ENCODE measurements at regions not wholly inside any gene's neighbourhood (a gene's known extent, or its start where the extent isn't known, plus 50 kb on each side); places are given as distances from the start of the nearest gene placed in this dataset.
A peak's percentile ranks its signal among the peaks of the same experiment; 100 is the strongest.

- TF ChIP-seq IRF9 (tag; IDR thresholded peaks at IDR 0.05) = no peak
Measured at GRCh38 chr17:419073-419735, 66.6 kb upstream of the RPH3AL start (continued).

DNA sequence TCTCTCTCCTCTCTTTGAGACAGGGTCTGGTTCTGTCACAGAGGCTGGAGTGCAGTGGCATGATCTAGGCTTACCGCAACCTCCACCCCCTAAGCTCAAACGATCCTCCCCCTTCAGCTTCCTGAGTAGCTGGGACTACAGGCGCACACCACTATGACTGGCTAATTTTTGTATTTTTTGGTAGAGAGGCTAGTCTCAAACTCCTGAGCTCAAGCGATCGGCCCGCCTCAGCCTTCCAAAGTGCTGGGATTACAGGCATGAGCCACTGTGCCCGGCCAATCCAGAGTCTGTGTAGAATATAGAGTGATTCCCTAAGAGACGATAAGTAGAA lies 65.8 kb upstream of the RPH3AL start:
- FAIRE-seq (no peak), ATAC-seq (peak; percentile 49; the same call in 1 of the 3 replicates), DNase-seq (ENCODE audit: extremely low read depth in 1 of 4, low spot score in 3 of 4) (no peak)
- Histone ChIP-seq H3K9ac (ENCODE audit: insufficient read depth in 1 of 2, low read depth in 2 of 2, low read length in 2 of 2) (no peak overlapping the region), H3K4me1 (replicated peaks in 1 of 2; ENCODE audit: control insufficient read depth in 2 of 2, insufficient read depth in 2 of 2, low read length in 2 of 2) (peaks cover 0 to 7% of the 10 kb centered on the region in 2 experiments; a peak in 3 of 5 replicates), H3K79me2 (ENCODE audit: control insufficient read depth, insufficient read depth, low read length) (no peaks in the 10 kb centered on the region), H3K4me3 (no peak overlapping the region), H3K9me3 (replicated peaks; ENCODE audit: control insufficient read depth, insufficient read depth, low read depth, low read length) (0 out of 2 replicates have a peak, but pooled peaks cover 2% of the 10 kb centered on the region), H3K4me2 (ENCODE audit: insufficient read depth, low read length) (no peak overlapping the region), H3K27me3 (ENCODE audit: control insufficient read depth in 2 of 2, insufficient read depth in 2 of 2, low read length in 2 of 2) (peaks cover 1 to 54% of the 10 kb centered on the region in 2 experiments; a peak in 2 of 5 replicates), H4K20me1 (replicated peaks; ENCODE audit: control insufficient read depth, insufficient read depth, low read length) (no peaks in the 10 kb centered on the region), H3K9me1 (ENCODE audit: control insufficient read depth, insufficient read depth, low read length) (no peaks in the 10 kb centered on the region), H3K27ac (ENCODE audit: extremely low read depth, low read depth, low read length) (no peak overlapping the region), H2AFZ (ENCODE audit: low read depth, low read length) (no peak overlapping the region), H3K36me3 (ENCODE audit: control insufficient read depth, insufficient read depth, low read length) (no peaks in the 10 kb centered on the region)
- POLR2A ChIA-PET = interaction anchor here (0.5 kb wide), 1 partner anchor 285 kb away, joined by 3 read pairs; no protein-coding TSS in a partner anchor
- in situ Hi-C loops (cut with MboI) (no loop called here), intact Hi-C loops (cut with micrococcal nuclease) (no loop called here)
- CTCF ChIA-PET (ENCODE audit: low intra/inter-chr PET ratio) = no interaction called here
- 13% methylated on average over 5 of the region's 8 CpGs for WGBS (ENCODE audit: insufficient coverage, low coverage, missing lambda C conversion rate)
- TF ChIP-seq NFXL1 (CRISPR knock-in tag; IDR thresholded peaks at IDR 0.05) (no peak), TFAM (CRISPR knock-in tag; conservative IDR thresholded peaks at IDR 0.05) (no peak), NR3C1 (CRISPR knock-in tag; IDR thresholded peaks at IDR 0.05) (no peak), NFE2 (IDR thresholded peaks at IDR 0.05; ENCODE audit: low read depth) (peak; percentile 27; the same call in 1 of the 2 replicates), KDM5B (IDR thresholded peaks at IDR 0.05; ENCODE audit: insufficient replicate concordance, low read depth, low read length) (no peak), YY1 (IDR thresholded peaks at IDR 0.05; ENCODE audit: borderline replicate concordance in 1 of 3, control insufficient read depth in 1 of 3, extremely low read depth in 1 of 3, insufficient read depth in 3 of 3, insufficient read length in 1 of 3, insufficient replicate concordance in 2 of 3, low read depth in 1 of 3, low read length in 2 of 3) (no peak), ZNF512 (tag; IDR thresholded peaks at IDR 0.05) (peak; percentile 2; the same call in 1 of the 2 replicates), ETS2 (tag; IDR thresholded peaks at IDR 0.05; ENCODE audit: borderline replicate concordance, poor library complexity, severe bottlenecking) (no peak), TEAD1 (CRISPR knock-in tag; IDR thresholded peaks at IDR 0.05) (no peak)
- no TSS peak for BruUV-seq (replicated peaks)

Measured in K562 (cell line).